IPS-NIHi7 (cell line): ENCODE measurements at regions not wholly inside any gene's neighbourhood (a gene's known extent, or its start where the extent isn't known, plus 50 kb on each side); places are given as distances from the start of the nearest gene placed in this dataset.
A peak's percentile ranks its signal among the peaks of the same experiment; 100 is the strongest.

Experiments used
- DNase-seq: peaks from one replicate; pipeline ENCODE4 v3.0.0; 2012; ENCODE audit warnings: mixed read lengths; ENCODE audit errors: extremely low spot score

DNA sequence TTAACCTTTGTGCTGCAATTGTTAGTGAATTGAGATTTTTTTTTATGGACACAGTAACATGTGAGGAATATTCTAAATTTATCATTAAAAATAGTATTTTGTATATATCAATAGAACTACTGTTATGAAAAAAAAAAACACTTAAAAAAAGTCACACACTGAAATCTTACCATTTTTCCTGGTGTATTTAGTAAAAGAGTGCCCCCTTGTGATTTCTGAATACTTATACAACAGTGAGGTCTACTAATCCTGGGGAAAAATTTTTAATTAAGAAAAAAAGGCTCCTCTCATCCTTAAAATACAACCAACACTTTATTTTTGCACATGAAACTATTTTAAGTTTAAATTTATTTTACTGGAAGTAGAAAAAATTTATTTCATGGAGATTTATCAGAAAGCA, 56.4 kb upstream of the SPOCK3 start:
- DNase-seq: peak; percentile 12

DNA sequence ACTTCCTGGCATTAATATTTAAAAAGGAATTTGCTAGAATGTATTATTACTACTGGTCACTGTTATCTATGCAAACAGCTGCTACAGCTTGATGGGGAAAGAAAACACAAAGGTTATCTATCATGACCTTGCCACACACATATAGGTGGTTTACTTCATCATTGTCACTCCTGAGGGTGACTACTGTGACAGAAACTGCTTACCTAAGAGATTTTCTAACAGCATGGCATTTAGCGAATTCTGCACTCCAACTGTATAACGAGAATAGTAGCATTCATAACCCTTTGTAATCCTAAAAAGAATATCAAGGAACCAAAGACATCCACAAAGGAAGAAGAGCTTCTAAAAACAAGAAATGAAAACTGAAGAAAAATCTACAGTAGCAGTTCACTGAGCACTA, 74.6 kb upstream of the SPOCK3 start:
- DNase-seq: no peak

DNA sequence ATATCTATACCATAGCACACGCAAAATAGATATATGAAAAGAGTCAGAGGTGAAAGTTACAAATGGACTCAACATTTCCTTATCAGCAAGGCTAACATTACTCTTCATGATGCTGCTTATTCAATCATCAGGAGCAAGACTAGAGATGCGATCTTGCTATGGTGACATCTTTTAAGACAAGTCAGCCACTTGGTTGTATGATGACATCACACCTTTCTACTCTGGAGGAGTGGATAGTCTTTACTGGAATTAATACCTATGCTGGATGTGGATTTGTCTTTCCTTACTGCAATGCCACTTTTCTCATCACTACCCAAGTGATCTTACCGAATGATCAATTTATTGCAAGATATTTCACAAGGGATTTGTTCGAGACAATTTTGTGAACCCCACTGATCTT, 87.0 kb upstream of the SPOCK3 start:
- DNase-seq: no peak

DNA sequence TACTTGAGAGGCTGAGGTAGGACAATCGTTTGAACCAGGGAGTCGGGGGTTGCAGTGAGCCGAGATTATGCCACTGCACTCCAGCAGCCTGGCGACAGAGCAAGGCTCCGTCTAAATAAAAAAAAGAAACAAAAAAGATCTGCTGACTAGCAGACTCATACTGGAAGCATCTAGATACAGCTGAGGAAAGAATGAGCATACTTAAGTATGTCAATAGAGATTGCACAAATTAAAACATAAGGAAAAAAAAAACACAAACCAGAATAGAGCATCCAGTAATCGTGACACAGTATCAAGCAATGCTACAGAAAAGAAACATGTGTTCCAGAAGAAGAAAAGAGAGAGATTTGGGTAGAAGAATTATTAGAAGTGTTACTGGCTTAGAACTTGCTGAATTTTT, 105.5 kb upstream of the SPOCK3 start:
- no peak for DNase-seq

DNA sequence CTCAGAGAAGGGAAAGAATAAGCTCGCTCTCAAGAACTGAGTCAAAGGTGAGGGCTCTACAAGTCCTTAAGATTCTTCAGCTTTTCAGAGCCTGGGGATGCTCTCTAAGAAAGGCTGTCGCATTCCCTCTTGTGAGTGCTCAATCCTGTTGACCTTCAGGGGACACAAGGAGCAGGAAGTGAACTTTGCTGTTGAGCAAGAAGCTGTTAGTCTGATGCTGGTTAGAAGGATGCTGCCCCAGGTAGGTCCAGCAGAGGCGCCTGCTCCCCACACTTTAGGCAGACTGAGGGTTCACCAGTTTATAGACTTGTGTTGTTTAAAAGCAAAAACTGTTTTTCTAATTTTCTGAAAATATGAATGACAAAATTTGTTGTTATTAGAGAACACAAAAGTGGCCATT, 125.4 kb upstream of the SPOCK3 start:
- DNase-seq: no peak

DNA sequence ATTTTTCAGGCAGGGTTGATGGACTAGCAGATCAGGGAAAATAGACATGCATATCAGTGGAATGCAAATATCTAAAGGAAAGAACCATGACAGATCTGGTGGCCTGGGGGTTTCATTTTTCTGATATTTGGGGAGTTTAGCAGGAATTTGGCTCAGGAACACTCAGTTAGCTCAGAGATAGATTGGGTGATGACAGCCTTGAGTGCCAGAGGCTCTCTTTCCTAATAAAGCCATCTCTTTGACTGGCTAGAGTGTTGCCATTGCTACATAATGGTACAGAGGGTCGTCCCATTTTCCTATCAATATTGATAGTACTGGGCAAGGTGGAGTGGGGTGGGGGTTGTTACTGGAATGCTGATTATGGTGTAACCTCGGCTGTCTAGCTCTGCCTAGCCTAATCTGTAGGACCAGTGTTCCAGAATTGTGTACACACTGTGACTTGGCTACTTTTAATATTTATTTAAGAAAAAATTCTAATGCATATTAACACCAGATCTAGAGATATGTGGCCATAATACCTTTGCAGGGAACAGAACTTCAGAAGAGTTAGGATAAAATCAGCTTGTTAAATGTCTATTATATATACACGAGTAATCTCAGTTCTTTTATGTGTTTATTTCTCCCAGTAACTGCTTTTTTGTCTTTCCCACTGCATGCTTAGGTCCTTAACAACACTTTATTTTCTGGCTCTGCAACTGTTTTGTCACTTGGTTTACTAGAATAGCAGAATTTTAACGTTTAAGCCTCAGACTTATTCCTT, 145.0 kb upstream of the SPOCK3 start:
- DNase-seq: no peak

DNA sequence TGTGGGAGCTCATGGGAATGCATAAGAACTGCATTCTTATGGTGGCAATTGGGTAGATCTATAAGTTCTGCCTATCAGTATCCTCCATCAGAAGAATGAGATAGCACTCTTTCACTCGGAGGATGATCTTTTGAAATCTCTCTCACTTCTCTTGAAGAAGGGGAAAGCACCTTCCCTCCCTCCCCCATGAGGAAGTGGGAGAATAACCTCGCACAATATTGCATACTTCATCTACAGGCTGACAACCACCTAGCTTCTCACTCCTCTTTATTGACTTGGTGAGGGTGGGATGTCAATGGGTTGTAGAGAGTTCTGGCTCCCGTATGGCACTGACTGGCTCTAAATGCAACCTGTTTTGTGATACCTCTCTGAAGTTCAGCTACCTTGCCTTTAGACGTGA, 146.7 kb upstream of the SPOCK3 start:
- no peak for DNase-seq

DNA sequence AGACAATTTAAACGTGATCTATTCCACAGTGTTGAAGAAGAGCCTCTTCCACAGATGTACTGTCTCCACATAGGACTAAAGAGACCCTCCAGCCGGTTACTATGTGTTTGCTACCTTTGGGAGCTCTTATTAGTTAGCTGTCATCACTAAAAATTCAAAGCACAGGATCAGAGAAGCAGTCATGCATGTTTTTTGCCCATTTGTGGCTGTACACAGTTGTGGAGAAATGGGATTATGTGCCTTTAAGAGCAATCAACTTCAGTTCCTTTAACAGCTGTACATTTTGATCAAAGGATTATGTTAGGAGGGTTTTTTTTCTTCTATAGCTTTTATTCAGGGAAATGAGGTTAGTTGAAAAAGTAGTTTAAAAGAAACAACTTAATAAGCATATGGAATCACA, 149.0 kb upstream of the SPOCK3 start:
- no peak for DNase-seq

DNA sequence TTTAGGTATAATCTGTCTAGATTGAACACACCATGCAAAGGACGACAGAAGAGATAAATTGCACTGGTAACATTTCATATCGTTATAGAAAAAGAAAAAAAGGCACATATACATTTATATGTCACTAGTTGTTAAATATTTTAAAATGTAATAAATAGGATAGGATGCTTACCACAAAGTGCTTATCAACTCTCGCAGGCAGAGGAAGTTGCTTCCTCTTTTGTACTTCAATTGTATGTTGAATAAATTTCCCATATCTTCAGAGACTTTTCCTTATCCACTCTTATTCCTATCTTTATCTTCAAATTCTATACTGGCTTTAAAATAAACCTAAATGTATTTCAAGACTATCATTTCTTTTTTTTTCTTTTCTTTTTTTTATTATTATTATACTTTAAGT, 163.3 kb upstream of the SPOCK3 start:
- no peak for DNase-seq

DNA sequence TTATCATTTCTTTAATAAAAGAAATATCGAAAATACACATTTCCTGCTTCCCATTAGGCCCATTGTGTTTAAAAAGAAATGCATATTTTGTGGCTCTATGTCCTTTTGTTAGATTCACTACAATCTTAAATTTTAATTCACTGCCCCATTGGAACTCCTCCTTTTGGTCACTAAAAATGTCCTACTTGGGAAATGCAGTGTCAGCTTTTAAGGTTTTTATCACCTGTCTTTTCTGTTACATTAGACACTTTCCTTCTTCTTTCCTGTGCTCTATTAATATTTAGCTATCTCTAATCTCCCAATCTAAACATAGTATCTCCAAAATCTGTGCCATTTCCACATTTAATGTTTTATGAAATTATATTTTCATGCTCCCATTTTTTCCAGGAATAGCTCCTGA, 164.9 kb upstream of the SPOCK3 start:
- no peak for DNase-seq

DNA sequence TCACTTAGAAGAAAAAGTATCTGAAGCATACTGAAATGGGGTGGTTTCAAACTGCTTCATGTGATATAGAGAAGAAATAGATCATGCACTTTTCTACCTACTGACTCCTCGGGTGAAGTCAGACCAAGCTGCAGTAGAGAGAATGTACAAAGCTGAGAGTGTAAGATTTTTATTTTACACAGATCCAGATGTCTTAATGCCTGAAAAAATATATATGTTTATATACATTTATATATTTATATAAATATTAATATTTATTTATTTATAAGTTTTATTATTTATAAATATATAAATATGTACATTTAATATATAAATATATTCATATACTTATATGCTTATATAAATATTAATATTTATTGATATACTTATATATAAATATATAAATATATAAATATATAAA, 171.9 kb upstream of the SPOCK3 start:
- DNase-seq: no peak

DNA sequence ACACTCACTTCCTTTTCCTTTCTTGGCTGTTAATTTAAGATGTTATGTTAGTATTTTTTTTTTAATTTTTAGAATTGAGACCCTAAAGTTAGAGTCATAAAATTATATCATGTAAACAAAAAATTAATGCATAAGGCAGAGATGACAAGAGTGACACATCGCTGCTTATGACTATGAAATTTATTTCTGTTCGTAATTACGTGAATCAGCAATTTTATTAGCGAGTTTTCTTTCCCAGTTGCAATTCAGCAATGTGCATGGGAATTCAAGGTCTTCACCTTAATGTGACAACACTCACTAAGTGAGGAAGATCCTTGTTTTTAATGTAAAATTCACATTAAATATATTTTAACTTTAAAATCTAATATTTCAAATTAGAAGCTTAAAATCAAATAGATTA, 181.2 kb upstream of the SPOCK3 start:
- DNase-seq: no peak

DNA sequence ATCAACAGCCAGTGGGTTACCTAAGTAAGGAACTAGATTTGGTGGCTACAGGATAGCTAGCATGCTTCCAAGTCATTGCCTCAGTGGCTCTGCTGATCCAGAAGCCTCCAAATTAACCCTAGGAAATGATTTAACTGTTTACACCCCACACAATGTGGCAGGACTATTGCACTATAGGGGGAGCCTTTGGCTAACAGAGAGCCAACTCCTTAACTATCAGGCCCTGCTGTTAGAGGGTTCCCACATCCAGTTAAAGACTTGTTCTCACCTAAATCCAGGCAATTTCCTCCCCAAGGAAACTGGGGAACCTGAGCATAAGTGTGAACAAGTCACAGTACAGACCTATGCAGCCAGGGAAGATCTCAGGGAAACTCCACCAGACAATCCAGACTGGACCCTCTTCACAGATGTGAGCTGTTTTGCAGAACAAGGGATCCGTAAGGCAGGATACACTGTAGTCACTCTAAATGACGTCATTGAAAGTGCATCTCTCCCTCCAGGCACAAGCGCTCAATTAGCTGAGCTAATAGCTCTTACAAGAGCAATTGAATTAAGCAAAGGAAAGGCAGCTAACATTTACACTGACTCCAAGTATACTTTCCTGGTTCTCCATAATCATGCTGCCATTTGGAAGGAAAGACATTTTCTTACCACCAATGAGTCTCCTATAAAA, 185.3 kb upstream of the SPOCK3 start:
- no peak for DNase-seq

DNA sequence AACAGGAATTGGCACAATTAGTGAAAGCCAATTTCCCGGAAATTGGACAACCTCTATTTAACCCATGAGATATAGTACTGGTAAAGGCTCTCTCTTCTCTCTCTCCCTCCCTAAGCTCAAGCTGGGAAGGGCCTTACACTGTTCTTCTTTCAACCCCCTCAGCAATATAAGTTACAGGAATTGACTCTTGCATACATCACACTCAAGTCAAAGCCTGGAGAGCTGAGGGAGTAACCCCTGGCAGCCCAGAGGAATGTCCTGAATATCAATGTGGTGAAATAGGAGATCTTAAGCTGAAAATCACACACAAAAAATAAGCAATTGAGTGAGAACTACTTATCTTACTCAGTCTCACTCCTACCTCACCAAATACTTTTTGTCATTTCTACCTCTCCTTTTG, 186.9 kb upstream of the SPOCK3 start:
- DNase-seq: no peak

DNA sequence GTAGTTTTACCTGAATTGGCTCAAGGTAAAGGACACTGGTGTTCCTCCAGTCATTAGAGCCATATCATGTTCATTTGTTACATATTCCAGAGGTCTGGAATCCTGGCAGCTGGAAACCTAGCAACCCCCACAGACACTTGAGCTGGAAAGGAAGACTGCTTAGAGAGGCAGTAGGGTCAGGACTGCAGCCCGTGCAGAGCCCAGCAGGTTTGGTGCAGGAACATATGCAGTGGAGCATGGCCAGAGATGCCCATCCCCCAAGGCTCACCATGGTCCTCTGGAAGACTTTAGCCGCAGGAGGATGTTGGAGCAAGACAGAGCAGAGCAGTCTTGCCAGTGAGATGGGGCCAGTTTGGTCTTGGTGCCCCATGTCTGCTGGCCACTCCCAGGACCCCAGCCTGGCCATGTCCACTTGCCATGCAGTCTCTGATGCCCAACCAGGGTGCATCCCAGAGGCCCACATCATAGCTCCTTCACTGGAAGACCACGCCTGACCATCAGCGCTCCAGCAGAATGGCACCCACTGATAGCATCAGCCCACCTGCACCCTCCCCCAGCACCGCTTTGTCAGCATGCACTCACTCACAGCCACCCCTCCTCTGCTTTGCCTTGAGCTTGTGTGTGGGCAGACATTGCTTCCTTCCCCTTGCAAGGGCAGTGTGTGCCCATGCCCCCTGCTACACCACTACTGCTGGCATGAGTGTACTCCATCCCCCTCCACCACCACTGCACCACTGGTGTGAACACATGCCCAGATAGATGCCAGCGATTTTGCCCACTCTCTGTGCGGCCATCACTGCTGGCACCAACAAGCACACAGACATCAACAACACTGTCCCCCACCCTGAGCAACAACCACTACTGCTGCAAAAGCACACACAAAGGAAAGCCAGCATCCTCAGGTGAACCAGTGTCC, 190.3 kb upstream of the SPOCK3 start:
- no peak for DNase-seq

DNA sequence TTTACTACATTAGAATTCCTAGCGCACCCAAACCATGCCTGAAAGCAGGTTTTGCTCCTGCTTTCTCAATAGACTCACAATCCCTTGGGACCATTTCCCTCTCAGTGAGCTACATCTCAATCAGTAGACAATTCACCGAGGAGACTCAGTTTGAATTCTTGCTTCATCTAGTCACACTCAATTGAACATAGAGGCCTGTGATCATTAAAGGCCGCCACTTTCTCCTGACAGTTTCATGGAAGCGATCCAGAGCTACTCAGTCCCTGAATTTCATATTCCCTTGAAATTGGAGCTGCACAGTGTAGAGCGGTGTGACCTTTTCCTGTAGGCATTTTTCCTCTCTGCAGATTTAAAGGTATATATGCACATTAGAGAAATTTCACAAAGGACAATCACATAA, 193.9 kb upstream of the SPOCK3 start:
- DNase-seq: no peak

DNA sequence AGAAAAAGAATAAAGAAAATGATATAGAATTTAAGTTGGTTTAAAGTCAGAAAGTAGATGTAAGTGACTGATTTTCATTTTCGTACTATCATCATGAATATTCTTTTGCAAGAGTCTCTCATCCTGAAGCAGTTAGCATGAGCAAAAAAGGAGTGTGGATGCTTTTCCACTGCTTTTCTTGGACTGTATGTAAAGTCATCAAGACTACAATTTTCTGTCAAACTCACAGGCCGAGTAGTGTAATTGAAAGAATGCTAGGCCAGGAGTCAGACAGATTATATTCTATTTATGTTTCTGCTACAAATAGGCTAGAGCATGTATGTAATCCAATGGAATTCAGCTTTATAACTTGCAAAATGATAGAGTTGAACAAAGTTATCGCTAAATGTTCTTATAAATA, 197.1 kb upstream of the SPOCK3 start:
- DNase-seq: no peak

DNA sequence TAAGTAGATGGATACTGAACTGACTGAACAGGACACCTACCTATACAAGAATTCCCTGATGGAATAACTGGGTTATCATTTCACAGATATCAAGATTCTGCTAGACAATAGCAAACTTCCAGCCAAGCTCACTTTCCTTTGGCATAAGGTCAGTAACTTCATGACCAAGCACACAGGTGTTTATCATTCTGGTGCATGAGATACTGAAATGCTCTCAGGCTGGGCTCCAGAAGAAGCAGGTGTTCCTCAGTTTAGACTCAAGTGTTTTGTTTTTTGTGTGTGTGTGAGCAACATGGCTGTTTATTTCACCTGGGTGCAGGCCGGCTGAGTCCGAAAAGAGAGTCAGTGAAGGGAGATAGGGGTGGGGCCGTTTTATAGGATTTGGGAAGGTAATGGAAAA, 201.5 kb upstream of the SPOCK3 start:
- no peak for DNase-seq

DNA sequence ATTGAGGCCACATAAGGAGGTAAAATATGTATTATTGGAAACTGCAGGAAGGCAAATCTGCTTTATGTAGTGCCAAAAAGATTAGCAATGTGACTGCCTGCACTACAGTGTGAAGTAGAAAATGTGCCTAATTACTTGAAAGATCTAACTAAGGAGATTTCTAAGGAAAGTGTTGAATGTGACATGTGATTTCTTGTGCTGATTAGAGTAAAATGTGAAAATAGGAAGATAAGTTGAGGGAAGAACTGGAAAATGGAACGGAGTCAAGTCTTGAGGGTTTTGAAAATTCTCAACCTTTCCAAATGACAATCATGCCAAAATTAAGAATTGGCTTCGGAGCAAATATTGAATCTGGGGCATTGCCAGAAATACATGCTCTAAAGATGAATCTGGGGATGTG, 209.5 kb upstream of the SPOCK3 start:
- DNase-seq: no peak

DNA sequence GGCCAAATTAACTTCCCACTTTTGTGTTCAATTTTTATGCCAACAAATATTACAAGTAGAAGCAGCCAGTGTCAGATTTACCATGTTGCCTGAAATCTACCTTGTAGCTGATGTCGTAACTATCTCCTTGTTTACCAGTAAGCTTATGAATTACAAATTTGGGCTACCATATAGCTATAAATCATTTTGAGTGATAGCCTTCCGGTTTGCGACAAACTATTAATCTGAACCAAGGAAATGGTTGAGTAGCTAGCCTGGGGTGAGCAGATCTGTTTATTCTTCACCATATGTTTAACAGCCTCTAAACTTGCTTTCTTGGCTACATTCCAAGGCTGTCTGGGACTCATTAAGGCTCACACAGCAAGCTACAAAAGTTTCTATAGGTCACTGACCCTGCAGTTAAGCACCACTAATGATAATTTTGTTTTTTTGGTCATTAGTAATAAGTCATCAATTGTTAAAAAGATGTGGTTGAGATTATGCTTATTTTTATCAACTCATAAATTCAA, 218.7 kb upstream of the SPOCK3 start:
- no peak for DNase-seq

DNA sequence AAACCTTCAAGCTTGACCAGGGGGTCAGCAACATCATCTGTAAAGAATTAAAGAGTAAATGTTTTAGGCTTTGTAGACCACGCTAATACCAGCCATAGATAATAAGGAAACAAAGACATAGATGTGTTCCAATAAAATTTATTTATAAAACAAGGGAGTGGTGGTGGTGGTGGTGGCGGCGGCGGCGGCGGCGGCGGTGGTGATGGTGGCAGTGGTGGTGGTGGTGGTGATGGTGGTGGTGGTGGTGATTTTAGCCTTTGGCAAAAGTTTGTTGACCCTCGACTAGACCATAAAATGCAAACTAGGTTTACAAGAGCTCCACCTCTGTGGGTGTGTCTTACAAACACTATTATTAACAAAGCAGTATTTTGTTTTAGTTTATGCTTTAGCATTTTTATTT, 222.3 kb upstream of the SPOCK3 start:
- no peak for DNase-seq

DNA sequence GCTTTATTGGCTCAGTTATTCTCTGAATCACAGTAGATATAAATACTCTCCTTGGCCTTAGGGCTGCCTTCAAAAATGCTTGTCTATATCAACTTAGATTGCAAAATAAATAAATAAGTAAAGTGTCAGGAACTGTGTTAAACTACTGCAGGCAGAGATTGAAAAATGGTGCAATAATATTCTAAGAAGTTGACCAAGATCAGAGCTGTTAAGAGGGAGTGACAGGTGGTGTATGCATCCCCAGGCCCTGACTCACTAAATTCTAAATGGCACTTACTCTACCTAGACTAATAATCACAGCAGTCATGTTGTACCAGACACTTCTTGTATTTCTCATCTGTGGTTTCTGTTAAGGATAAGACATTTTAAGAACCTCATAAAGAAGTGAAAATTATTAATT, 235.1 kb upstream of the SPOCK3 start:
- DNase-seq: no peak

DNA sequence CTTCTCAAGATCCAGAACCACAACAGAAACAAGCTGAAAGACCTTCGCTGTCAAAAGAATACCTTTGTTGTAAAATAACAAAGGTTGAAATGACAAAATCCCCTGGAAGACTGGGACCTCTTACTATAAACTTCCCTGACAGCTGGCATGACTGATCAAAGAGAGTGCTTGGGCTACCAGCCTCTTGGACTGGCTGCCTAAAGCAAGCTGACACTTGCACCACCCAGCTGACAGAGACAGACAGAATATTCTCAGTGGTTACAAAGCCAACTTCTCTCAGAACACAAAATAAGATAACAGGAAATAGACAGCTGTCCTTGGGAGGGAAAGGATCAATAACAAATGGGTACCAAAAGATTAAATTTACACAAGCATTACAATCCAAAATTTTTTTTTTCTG, 241.7 kb upstream of the SPOCK3 start:
- no peak for DNase-seq
